Osteoblast (primary cell): ENCODE measurements at regions not wholly inside any gene's neighbourhood (a gene's known extent, or its start where the extent isn't known, plus 50 kb on each side); places are given as distances from the start of the nearest gene placed in this dataset.

Experiments
- DNase-seq: peaks from one replicate; pipeline ENCODE4 v3.0.0; 2011; ENCODE audit warnings: low spot score, mixed read lengths; ENCODE audit not compliant: insufficient read length; ENCODE audit errors: missing footprints
- H2AFZ ChIP-seq: 2 replicates; pipeline ENCODE4 v1.6.0; 2011; ENCODE audit warnings: mild to moderate bottlenecking, low read length
- H3K27ac ChIP-seq: 2 replicates; pipeline ENCODE4 v1.5.1; 2011; ENCODE audit warnings: mild to moderate bottlenecking, low read depth, low read length, moderate library complexity
- H3K27me3 ChIP-seq: 2 replicates; pipeline ENCODE4 v1.6.0; 2012; ENCODE audit warnings: mild to moderate bottlenecking, control low read depth, inconsistent platforms, low read length, moderate library complexity; ENCODE audit not compliant: insufficient read depth
- H3K36me3 ChIP-seq: 2 replicates; pipeline ENCODE4 v1.5.1; 2011; ENCODE audit warnings: mild to moderate bottlenecking, low read length, control low read depth, moderate library complexity; ENCODE audit not compliant: insufficient read depth
- H3K4me1 ChIP-seq: 2 replicates; pipeline ENCODE4 v1.5.1; 2011; ENCODE audit warnings: mild to moderate bottlenecking, low read length, control low read depth, moderate library complexity; ENCODE audit not compliant: insufficient read depth
- H3K4me2 ChIP-seq: 2 replicates; pipeline ENCODE4 v1.6.0; 2011; ENCODE audit warnings: mild to moderate bottlenecking, low read length; ENCODE audit not compliant: insufficient read depth
- H3K4me3 ChIP-seq: fragments of 200-600 bp; sonication (generic); 3 replicates; pipeline ENCODE4 v1.5.1; 2012; ENCODE audit warnings: mild to moderate bottlenecking, low read length, inconsistent platforms; ENCODE audit not compliant: insufficient read depth
- H3K79me2 ChIP-seq: 2 replicates; pipeline ENCODE4 v1.6.0; 2012; ENCODE audit warnings: mild to moderate bottlenecking, low read length, control low read depth, inconsistent platforms; ENCODE audit not compliant: insufficient read depth
- H3K9me3 ChIP-seq: 2 replicates; pipeline ENCODE4 v1.5.1; 2011; ENCODE audit warnings: low read depth, low read length, control low read depth
- H4K20me1 ChIP-seq: 2 replicates; pipeline ENCODE4 v1.6.0; 2012; ENCODE audit warnings: mild to moderate bottlenecking, low read length, control low read depth; ENCODE audit not compliant: insufficient read depth
- CTCF ChIP-seq: IDR thresholded peaks from 2 replicates; pipeline ENCODE4 v1.5.1; 2011; ENCODE audit warnings: mild to moderate bottlenecking, low read depth, low read length, moderate library complexity; ENCODE audit errors: extremely low read depth

- Histone ChIP-seq H3K9me3 (no peaks in the 10 kb centered on the region), H2AFZ (no peak overlapping the region), H4K20me1 (no peaks in the 10 kb centered on the region), H3K4me2 (no peak overlapping the region), H3K4me1 (no peaks in the 10 kb centered on the region), H3K79me2 (no peaks in the 10 kb centered on the region), H3K4me3 (no peak overlapping the region), H3K27ac (no peak overlapping the region), H3K27me3 (no peaks in the 10 kb centered on the region), H3K36me3 (no peaks in the 10 kb centered on the region)
- DNase-seq: no peak
- no peak for TF ChIP-seq CTCF
Measured at GRCh38 chr11:91835051-91835560, 389.5 kb upstream of the FAT3 start.

- Histone ChIP-seq H3K27ac (no peak overlapping the region), H3K4me1 (no peaks in the 10 kb centered on the region), H3K36me3 (no peaks in the 10 kb centered on the region), H3K79me2 (no peaks in the 10 kb centered on the region), H3K27me3 (no peaks in the 10 kb centered on the region), H3K9me3 (no peaks in the 10 kb centered on the region), H3K4me2 (no peak overlapping the region), H3K4me3 (no peak overlapping the region), H4K20me1 (no peaks in the 10 kb centered on the region), H2AFZ (no peak overlapping the region)
- DNase-seq: no peak
- TF ChIP-seq CTCF: no peak
Measured at GRCh38 chr11:91828901-91829300, 395.7 kb upstream of the FAT3 start.

GRCh38 chr11:91825777-91826176 lies 398.8 kb upstream of the FAT3 start:
- H3K4me2 ChIP-seq: no peak overlapping the region
- H3K4me3 ChIP-seq: no peak overlapping the region
- H3K79me2 ChIP-seq: no peaks in the 10 kb centered on the region
- no peaks in the 10 kb centered on the region for H4K20me1 ChIP-seq
- no peak for DNase-seq
- TF ChIP-seq CTCF: no peak
- no peaks in the 10 kb centered on the region for H3K9me3 ChIP-seq
- no peaks in the 10 kb centered on the region for H3K36me3 ChIP-seq
- no peak overlapping the region for H2AFZ ChIP-seq
- no peaks in the 10 kb centered on the region for H3K4me1 ChIP-seq
- H3K27ac ChIP-seq: no peak overlapping the region
- H3K27me3 ChIP-seq: no peaks in the 10 kb centered on the region

- Histone ChIP-seq H3K79me2 (no peaks in the 10 kb centered on the region), H3K4me3 (no peak overlapping the region), H2AFZ (no peak overlapping the region), H3K4me1 (no peaks in the 10 kb centered on the region), H3K4me2 (no peak overlapping the region), H4K20me1 (no peaks in the 10 kb centered on the region), H3K27ac (no peak overlapping the region), H3K36me3 (no peaks in the 10 kb centered on the region), H3K27me3 (no peaks in the 10 kb centered on the region), H3K9me3 (no peaks in the 10 kb centered on the region)
- no peak for TF ChIP-seq CTCF
- no peak for DNase-seq
Measured at GRCh38 chr11:91823252-91823830, 401.3 kb upstream of the FAT3 start.
